Epithelial cell of proximal tubule (primary cell): ENCODE measurements at regions not wholly inside any gene's neighbourhood (a gene's known extent, or its start where the extent isn't known, plus 50 kb on each side); places are given as distances from the start of the nearest gene placed in this dataset.

Experiments used
- DNase-seq: peaks from one replicate; pipeline ENCODE4 v3.0.0-alpha.2; 2011; ENCODE audit warnings: low read depth
- H3K4me3 ChIP-seq: 2 replicates; pipeline ENCODE4 v1.5.1; 2011; ENCODE audit warnings: low read depth, mild to moderate bottlenecking, low read length
- TF ChIP-seq, protein P1 (sequence below): conservative IDR thresholded peaks from 2 replicates; pipeline ENCODE4 v1.5.1; 2012; ENCODE audit warnings: low read depth, mild to moderate bottlenecking, low read length

DNA sequence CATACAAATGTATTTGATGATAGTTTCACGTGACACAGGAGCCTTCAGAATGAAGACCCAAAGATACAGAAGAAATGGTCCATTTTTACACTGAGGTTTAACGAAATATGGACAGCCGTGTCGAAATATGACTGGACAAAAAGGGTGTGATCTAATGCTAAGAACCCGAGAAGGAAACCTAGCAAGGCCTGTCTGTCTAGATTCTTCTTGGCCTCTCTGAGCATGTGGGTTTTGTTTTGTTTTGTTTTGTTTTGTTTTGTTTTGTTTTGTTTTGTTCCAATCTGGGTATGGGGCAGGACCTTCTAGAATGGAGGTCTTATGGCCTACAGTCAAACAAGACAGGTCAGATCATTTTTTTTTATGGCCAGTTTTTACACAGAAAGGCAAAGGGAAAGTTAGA, 242.7 kb upstream of the STT3B start:
- H3K4me3 ChIP-seq, result no peak overlapping the region
- TF ChIP-seq, protein P1, sequence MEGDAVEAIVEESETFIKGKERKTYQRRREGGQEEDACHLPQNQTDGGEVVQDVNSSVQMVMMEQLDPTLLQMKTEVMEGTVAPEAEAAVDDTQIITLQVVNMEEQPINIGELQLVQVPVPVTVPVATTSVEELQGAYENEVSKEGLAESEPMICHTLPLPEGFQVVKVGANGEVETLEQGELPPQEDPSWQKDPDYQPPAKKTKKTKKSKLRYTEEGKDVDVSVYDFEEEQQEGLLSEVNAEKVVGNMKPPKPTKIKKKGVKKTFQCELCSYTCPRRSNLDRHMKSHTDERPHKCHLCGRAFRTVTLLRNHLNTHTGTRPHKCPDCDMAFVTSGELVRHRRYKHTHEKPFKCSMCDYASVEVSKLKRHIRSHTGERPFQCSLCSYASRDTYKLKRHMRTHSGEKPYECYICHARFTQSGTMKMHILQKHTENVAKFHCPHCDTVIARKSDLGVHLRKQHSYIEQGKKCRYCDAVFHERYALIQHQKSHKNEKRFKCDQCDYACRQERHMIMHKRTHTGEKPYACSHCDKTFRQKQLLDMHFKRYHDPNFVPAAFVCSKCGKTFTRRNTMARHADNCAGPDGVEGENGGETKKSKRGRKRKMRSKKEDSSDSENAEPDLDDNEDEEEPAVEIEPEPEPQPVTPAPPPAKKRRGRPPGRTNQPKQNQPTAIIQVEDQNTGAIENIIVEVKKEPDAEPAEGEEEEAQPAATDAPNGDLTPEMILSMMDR, result no peak
- no peak for DNase-seq

DNA sequence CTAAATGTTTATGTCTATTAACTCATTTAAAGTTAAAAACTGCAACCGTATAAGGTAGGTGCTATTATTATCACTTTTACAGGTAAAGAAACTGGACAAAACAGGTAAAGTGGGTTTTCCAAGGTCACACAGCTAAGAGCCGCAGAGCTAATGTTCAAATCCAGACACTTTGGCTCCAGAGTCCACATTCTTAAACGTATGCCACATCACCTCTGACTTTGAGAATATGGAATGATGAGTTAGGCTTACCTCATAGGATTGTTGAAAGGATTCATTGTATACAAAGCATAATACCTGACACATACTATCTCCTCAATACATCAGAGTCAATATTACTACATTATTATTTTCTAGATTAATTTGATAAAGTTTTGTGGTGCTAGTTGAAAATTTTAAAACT, 240.9 kb upstream of the STT3B start:
- H3K4me3 ChIP-seq, result no peak overlapping the region
- no peak for DNase-seq
- TF ChIP-seq, protein P1, result no peak

DNA sequence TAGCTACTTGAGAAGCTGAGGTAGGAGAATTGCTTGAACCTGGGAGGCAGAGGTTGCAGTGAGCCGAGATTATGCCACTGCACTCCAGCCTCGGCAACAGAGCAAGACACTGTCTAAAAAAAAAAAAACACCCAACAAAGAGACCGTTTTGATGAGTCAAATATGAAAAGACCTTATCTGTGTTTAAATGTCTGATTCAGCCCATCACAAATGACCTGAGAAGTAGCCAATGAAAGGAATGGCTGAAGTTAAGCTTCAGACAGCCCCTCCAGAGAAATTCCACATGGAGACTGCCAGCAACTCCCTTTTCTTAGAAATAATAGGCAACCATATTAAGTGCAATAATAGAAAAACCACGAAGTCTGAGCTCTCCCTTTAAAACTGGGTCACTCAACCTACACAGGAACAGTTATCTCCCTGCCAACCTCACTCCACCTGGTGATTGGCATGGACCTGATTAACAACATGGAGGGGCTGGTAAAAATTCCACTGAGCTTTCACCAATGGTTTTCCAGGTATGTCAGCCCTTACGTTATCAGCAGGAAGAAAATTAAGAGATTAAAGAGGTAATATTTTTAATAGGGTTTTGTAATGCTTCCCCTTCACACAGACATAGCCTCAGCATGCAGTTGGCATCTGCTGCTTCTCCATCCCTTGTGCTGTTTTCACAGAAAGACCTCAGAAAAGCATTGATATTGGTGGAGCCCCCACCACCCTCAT, 238.1 kb upstream of the STT3B start:
- no peak for DNase-seq
- H3K4me3 ChIP-seq, result no peak overlapping the region
- TF ChIP-seq, protein P1, result no peak

DNA sequence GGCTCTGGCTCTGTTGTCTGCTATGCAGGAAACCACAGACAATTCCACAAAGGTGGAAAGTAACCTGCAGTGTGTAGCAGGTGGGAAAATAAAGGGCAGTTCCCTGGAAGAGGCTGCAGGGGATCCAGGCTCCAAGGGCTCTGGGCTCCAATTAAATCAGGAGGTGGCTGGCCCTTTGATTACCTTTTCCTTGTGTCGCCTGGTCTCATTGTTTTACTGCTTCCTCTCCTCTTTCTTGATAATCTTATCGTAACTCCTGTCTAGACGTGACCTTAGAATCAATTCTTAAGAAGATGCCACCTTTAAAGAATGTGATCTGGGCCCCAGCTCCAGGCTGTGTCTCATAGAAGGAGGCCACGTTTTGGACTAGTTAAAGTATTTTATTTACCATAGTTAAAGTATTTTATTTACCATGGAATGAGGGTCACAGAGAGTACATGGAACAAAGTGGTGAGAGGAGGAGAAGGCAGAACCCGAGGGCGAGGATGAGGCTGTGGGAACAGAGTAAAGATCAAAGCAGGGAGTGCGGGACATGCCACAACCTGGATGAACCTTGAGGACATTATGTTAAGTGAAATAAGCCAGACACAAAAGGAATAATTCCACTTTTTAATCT, 237.5 kb upstream of the STT3B start:
- H3K4me3 ChIP-seq, result no peak overlapping the region
- TF ChIP-seq, protein P1, result no peak
- no peak for DNase-seq

DNA sequence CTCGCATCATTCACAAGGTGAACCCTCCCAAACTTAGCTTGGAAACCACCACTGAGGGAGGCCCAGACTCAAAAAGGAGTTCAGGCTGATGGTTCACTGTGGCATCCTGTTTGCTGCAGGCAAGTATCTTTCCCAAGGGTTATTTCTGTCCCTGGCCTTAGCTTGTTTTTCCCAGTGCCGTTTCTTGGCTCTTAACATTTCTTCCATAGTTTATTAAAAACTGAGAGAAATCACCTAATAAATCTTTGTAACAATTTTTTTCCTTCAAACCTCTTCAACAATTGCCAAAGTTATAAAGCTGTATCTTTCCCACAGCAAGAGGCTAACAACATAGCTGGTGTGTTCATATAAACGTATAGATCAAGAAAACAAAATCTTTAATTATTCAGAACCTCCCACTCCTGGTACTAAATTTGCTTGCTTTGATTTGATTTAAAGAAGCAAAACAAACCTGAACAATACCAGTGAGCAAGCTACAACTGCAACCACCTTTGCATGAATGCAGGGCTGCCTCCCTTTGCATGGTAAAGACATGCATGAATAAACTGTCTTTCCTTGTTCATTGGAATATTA, 234.9 kb upstream of the STT3B start:
- TF ChIP-seq, protein P1, result no peak
- H3K4me3 ChIP-seq, result no peak overlapping the region
- DNase-seq, result no peak

DNA sequence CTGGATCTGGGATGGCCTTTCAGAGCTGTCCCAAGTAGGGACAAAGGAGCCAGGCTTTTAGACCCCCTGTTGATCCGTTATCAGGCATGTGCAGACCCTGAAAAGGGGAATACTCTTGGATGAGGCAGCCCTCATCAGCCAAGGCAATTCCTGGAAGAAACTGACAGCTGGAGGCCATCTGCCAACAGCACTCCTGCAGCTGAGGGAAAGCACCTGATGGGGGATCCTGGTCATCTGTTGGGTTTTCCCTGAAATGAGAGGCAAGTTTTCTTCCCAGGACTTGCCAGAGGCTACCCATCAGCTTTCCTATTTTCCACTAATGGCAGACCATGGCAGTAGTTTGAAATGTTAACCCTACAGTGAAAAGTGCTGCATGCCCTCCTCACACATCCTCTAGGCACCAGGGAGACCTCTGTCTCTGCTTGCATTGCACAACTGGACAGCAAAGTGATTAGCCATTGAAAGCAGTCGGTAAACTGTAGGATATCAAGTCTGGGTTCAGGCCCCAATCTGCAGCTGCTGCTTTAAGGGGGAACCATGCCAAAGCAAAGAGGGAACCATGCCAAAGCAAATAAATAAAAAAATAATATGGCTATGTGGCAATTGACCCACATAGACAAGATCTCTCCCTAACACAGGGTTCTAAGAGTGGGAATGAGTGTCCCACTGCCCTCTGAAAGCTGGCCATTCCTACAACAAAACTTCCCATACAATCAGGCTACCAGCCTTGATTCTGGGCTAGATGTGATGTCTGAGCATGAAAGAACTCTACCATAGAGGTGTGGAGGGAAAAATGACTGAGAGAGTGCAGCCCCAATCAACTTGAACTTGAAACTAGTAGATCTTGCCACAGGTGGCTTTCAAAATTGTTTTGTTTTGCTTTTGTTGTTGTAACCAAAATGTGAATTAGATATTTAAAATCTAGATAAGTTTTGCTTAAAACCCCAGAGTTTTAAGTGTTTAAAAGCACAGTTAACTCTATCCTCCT, 232.0 kb upstream of the STT3B start:
- TF ChIP-seq, protein P1, result no peak
- DNase-seq, result no peak
- H3K4me3 ChIP-seq, result no peak overlapping the region
